OCI-LY3 (cell line): ENCODE measurements at regions not wholly inside any gene's neighbourhood (a gene's known extent, or its start where the extent isn't known, plus 50 kb on each side); places are given as distances from the start of the nearest gene placed in this dataset.

Source experiments
- EZH2phosphoT487 ChIP-seq: fragments of 200-600 bp; shearing (Covaris generic); IDR thresholded peaks from 2 replicates; pipeline ENCODE4 v1.6.1; 2018; ENCODE audit warnings: antibody characterized with exemption, mixed run types, low read depth
- TF ChIP-seq, protein P1 (sequence below): fragments of 200-600, 300-600 bp; sonication (generic); IDR thresholded peaks from 2 replicates; pipeline ENCODE4 v1.5.1; 2014; ENCODE audit warnings: antibody characterized with exemption, low read length, low read depth

DNA sequence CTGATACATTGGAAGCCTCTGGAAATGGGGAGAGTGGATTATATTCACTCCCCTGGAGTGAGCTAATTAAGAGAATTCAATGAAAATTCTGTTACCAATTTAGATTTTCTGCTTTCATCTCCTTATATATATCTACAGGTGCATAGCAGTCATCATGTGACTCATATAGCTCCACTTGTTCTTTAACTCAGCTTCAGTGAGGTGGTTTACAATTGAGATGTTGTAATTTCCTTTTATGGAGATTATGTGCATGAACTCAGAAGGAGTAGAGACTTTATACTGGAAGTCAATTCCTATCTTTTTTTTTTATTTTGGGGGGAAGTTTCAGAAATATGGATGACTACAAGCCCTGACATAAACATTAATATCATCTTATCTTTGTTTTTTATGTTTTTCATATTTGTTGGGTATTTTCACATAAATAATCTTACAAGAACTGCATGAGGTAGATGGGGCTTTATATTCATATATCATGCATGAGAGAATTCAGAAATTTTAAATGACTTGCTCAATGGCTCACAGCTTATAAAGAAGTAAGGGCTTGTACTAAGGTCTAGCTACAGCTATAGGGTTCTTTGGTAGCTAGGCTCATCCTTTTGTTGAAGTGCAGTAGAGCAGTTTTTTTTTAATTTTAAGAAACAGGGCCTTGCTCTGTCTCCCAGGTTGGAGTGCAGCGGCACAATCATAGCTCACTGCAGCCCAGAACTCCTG is 92.3 kb upstream of the SCAF11 start:
- TF ChIP-seq, protein P1, sequence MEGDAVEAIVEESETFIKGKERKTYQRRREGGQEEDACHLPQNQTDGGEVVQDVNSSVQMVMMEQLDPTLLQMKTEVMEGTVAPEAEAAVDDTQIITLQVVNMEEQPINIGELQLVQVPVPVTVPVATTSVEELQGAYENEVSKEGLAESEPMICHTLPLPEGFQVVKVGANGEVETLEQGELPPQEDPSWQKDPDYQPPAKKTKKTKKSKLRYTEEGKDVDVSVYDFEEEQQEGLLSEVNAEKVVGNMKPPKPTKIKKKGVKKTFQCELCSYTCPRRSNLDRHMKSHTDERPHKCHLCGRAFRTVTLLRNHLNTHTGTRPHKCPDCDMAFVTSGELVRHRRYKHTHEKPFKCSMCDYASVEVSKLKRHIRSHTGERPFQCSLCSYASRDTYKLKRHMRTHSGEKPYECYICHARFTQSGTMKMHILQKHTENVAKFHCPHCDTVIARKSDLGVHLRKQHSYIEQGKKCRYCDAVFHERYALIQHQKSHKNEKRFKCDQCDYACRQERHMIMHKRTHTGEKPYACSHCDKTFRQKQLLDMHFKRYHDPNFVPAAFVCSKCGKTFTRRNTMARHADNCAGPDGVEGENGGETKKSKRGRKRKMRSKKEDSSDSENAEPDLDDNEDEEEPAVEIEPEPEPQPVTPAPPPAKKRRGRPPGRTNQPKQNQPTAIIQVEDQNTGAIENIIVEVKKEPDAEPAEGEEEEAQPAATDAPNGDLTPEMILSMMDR = no peak
- no peak for TF ChIP-seq EZH2phosphoT487
